ENCODE measurements at regions not wholly inside any gene's neighbourhood (a gene's known extent, or its start where the extent isn't known, plus 50 kb on each side); places are given as distances from the start of the nearest gene placed in this dataset.

DNA sequence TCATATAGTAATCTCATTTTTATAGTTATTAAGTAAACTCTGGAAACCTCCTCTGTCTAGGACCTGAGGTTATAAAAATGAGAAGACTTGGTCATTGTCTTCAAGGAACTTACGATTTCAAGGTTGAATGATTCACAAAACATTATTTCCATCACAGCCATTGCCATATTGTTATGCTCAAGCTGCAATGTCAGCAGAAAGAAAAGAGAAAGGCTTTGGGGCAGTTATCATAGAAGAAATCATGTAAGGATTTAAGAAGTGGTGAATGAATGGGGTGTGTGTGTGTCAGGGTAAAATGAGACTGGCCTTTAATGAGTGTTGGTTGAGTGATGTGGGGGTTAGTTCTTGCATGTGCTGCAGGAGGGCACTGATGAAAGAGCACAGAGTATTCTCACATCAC lies 346.8 kb downstream of the SQOR start:
- TF ChIP-seq CTCF (IDR thresholded peaks at IDR 0.05) (no peak), POLR2AphosphoS5 (IDR thresholded peaks at IDR 0.05; ENCODE audit: low read depth, low read length) (no peak)
- TF ChIP-seq, protein P1, sequence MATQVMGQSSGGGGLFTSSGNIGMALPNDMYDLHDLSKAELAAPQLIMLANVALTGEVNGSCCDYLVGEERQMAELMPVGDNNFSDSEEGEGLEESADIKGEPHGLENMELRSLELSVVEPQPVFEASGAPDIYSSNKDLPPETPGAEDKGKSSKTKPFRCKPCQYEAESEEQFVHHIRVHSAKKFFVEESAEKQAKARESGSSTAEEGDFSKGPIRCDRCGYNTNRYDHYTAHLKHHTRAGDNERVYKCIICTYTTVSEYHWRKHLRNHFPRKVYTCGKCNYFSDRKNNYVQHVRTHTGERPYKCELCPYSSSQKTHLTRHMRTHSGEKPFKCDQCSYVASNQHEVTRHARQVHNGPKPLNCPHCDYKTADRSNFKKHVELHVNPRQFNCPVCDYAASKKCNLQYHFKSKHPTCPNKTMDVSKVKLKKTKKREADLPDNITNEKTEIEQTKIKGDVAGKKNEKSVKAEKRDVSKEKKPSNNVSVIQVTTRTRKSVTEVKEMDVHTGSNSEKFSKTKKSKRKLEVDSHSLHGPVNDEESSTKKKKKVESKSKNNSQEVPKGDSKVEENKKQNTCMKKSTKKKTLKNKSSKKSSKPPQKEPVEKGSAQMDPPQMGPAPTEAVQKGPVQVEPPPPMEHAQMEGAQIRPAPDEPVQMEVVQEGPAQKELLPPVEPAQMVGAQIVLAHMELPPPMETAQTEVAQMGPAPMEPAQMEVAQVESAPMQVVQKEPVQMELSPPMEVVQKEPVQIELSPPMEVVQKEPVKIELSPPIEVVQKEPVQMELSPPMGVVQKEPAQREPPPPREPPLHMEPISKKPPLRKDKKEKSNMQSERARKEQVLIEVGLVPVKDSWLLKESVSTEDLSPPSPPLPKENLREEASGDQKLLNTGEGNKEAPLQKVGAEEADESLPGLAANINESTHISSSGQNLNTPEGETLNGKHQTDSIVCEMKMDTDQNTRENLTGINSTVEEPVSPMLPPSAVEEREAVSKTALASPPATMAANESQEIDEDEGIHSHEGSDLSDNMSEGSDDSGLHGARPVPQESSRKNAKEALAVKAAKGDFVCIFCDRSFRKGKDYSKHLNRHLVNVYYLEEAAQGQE (IDR thresholded peaks at IDR 0.05; ENCODE audit: insufficient read depth in 1 of 2, low read depth in 2 of 2, low read length in 1 of 2) = no peak
